Vagina (tissue), 2 donors: ENCODE measurements at regions not wholly inside any gene's neighbourhood (a gene's known extent, or its start where the extent isn't known, plus 50 kb on each side); places are given as distances from the start of the nearest gene placed in this dataset.

ENCODE experiments used
- POLR2A ChIP-seq, 2 donors: fragments of 450-650 bp; IDR thresholded peaks; one replicate each; pipeline ENCODE4 v1.6.1; 2017; ENCODE audit warnings: antibody characterized with exemption in 2 of 2, mild to moderate bottlenecking in 2 of 2, moderate library complexity in 2 of 2
- POLR2AphosphoS5 ChIP-seq, 2 donors: sonication (generic); formaldehyde crosslinking; IDR thresholded peaks; one replicate each; pipeline ENCODE4 v1.9.0; 2017; ENCODE audit warnings: antibody characterized with exemption in 2 of 2, mild to moderate bottlenecking in 2 of 2, low read depth in 1 of 2; ENCODE audit not compliant: insufficient read depth in 1 of 2
- TF ChIP-seq, protein P1 (sequence below), 3 experiments: fragments of 450-650 bp in 2 of 3; fragments of 200-600 bp in 1 of 3; sonication (generic) in 1 of 3; IDR thresholded peaks; one replicate each; pipeline ENCODE4 v1.5.1; 2017 to 2019; ENCODE audit warnings: antibody characterized with exemption in 3 of 3, mild to moderate bottlenecking in 2 of 3, moderate library complexity in 2 of 3

DNA sequence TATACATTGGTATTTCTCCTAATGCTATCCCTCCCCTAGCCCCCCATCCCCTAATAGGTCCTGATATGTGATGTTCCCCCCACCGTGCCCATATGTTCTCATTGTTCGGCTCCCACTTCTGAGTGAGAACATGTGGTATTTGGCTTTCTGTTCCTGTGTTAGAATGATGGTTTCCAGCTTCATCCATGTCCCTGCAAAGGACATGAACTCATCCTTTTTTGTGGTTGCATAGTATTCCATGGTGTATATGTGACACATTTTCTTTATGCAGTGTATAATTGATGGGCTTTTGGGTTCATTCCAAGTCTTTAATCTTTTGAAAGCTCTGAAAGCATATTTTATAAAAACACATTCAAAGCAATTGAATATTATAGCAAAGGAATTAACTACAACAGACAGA, 1169.4 kb upstream of the ZEB2 start:
- TF ChIP-seq, protein P1, sequence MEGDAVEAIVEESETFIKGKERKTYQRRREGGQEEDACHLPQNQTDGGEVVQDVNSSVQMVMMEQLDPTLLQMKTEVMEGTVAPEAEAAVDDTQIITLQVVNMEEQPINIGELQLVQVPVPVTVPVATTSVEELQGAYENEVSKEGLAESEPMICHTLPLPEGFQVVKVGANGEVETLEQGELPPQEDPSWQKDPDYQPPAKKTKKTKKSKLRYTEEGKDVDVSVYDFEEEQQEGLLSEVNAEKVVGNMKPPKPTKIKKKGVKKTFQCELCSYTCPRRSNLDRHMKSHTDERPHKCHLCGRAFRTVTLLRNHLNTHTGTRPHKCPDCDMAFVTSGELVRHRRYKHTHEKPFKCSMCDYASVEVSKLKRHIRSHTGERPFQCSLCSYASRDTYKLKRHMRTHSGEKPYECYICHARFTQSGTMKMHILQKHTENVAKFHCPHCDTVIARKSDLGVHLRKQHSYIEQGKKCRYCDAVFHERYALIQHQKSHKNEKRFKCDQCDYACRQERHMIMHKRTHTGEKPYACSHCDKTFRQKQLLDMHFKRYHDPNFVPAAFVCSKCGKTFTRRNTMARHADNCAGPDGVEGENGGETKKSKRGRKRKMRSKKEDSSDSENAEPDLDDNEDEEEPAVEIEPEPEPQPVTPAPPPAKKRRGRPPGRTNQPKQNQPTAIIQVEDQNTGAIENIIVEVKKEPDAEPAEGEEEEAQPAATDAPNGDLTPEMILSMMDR (IDR thresholded peaks at IDR 0.05), result no peak
- TF ChIP-seq POLR2A (IDR thresholded peaks at IDR 0.05) (no peak), POLR2AphosphoS5 (IDR thresholded peaks at IDR 0.05; ENCODE audit: insufficient read depth in 1 of 2, low read depth in 1 of 2) (no peak)
